HEK293 (cell line): ENCODE measurements at regions not wholly inside any gene's neighbourhood (a gene's known extent, or its start where the extent isn't known, plus 50 kb on each side); places are given as distances from the start of the nearest gene placed in this dataset.

Source experiments
- CTCF ChIA-PET: fragments of 350-600 bp; formaldehyde crosslinking; extraction: SDS; loops from one replicate; lab custom pipeline; 2021; ENCODE audit warnings: antibody characterized with exemption; lab: Yijun Ruan, JAX
- POLR2A ChIA-PET: fragments of 300-600 bp; formaldehyde crosslinking; extraction: SDS; loops from one replicate; lab custom pipeline; 2020; ENCODE audit warnings: antibody characterized with exemption, inconsistent platforms; lab: Yijun Ruan, JAX
- H3K27ac ChIP-seq: fragments of 200-500 bp; sonication (Bioruptor generic); 2 replicates; pipeline ENCODE4 v1.5.1; 2014; ENCODE audit warnings: low read depth, low read length, control low read depth, inconsistent platforms; ENCODE audit errors: extremely low read depth
- H3K36me3 ChIP-seq, 2 experiments: fragments of 200-500 bp in 1 of 2; sonication (Bioruptor generic) in 1 of 2; 1 replicate in 1 of 2; 2 replicates in 1 of 2; pipeline ENCODE4 v1.5.1; 2014 to 2017; ENCODE audit warnings: inconsistent platforms in 2 of 2, low read length in 2 of 2; ENCODE audit not compliant: control insufficient read depth in 2 of 2, insufficient read depth in 1 of 2
- H3K4me1 ChIP-seq: fragments of 200-500 bp; sonication (Bioruptor generic); 2 replicates; pipeline ENCODE4 v1.5.1; 2014; ENCODE audit warnings: mild to moderate bottlenecking, low read length, inconsistent platforms; ENCODE audit not compliant: control insufficient read depth, insufficient read depth
- H3K4me3 ChIP-seq: 2 replicates; pipeline ENCODE4 v1.5.1; 2011; ENCODE audit warnings: low read depth, mild to moderate bottlenecking, control low read depth, low read length, moderate library complexity
- H3K9me3 ChIP-seq: fragments of 200-500 bp; sonication (Bioruptor generic); 2 replicates; pipeline ENCODE4 v1.5.1; 2014; ENCODE audit warnings: low read depth, low read length, inconsistent platforms; ENCODE audit not compliant: control insufficient read depth, insufficient read depth
- ATF2 ChIP-seq: fragments of 450-650 bp; formaldehyde crosslinking; IDR thresholded peaks from 2 replicates; pipeline ENCODE4 v1.5.1; 2016; ENCODE audit warnings: missing biosample characterization, missing genetic modification characterization, low read depth
- GFI1B ChIP-seq: fragments of 450-650 bp; formaldehyde crosslinking; IDR thresholded peaks from 2 replicates; pipeline ENCODE4 v1.5.1; 2016; ENCODE audit warnings: missing biosample characterization, missing genetic modification characterization
- KLF8 ChIP-seq: fragments of 450-650 bp; formaldehyde crosslinking; IDR thresholded peaks from 2 replicates; pipeline ENCODE4 v1.5.1; 2016; ENCODE audit warnings: missing biosample characterization, missing genetic modification characterization
- PRDM2 ChIP-seq: fragments of 450-650 bp; formaldehyde crosslinking; IDR thresholded peaks from 2 replicates; pipeline ENCODE4 v1.5.1; 2016; ENCODE audit warnings: missing biosample characterization, missing genetic modification characterization, borderline replicate concordance
- REPIN1 ChIP-seq: fragments of 450-650 bp; formaldehyde crosslinking; IDR thresholded peaks from 2 replicates; pipeline ENCODE4 v1.5.1; 2017; ENCODE audit warnings: missing biosample characterization, missing genetic modification characterization, low read depth
- SETDB1 ChIP-seq: IDR thresholded peaks from one replicate; pipeline ENCODE4 v1.6.1; 2017; ENCODE audit warnings: mild to moderate bottlenecking, low read length, moderate library complexity, mixed read lengths; ENCODE audit not compliant: insufficient read length
- SP2 ChIP-seq: fragments of 450-650 bp; formaldehyde crosslinking; IDR thresholded peaks from 2 replicates; pipeline ENCODE4 v1.5.1; 2016; ENCODE audit warnings: missing biosample characterization, missing genetic modification characterization
- TSHZ1 ChIP-seq: fragments of 450-650 bp; formaldehyde crosslinking; IDR thresholded peaks from 2 replicates; pipeline ENCODE4 v1.5.1; 2016; ENCODE audit warnings: missing biosample characterization, missing genetic modification characterization, borderline replicate concordance
- ZEB2 ChIP-seq: fragments of 450-650 bp; formaldehyde crosslinking; IDR thresholded peaks from 2 replicates; pipeline ENCODE4 v1.5.1; 2016; ENCODE audit warnings: missing biosample characterization, missing genetic modification characterization
- ZNF146 ChIP-seq: fragments of 450-650 bp; formaldehyde crosslinking; IDR thresholded peaks from 2 replicates; pipeline ENCODE4 v1.5.1; 2016; ENCODE audit warnings: missing biosample characterization, missing genetic modification characterization
- ZNF18 ChIP-seq: fragments of 450-650 bp; formaldehyde crosslinking; IDR thresholded peaks from 2 replicates; pipeline ENCODE4 v1.5.1; 2016; ENCODE audit warnings: missing biosample characterization, missing genetic modification characterization
- ZNF292 ChIP-seq: fragments of 450-650 bp; formaldehyde crosslinking; IDR thresholded peaks from 2 replicates; pipeline ENCODE4 v1.5.1; 2016; ENCODE audit warnings: low read depth, missing biosample characterization, missing genetic modification characterization, borderline replicate concordance
- ZNF341 ChIP-seq: fragments of 450-650 bp; formaldehyde crosslinking; IDR thresholded peaks from 2 replicates; pipeline ENCODE4; 2016; ENCODE audit warnings: low read depth, missing biosample characterization, missing genetic modification characterization
- ZNF404 ChIP-seq: fragments of 450-650 bp; formaldehyde crosslinking; IDR thresholded peaks from 2 replicates; pipeline ENCODE4 v1.5.1; 2017; ENCODE audit warnings: missing biosample characterization, missing genetic modification characterization
- ZNF426 ChIP-seq: fragments of 450-650 bp; formaldehyde crosslinking; IDR thresholded peaks from 2 replicates; pipeline ENCODE4 v1.5.1; 2017; ENCODE audit warnings: missing biosample characterization, missing genetic modification characterization, mild to moderate bottlenecking, inconsistent platforms, moderate library complexity
- ZNF544 ChIP-seq: fragments of 450-650 bp; formaldehyde crosslinking; IDR thresholded peaks from 2 replicates; pipeline ENCODE4 v1.5.0; 2017; ENCODE audit warnings: missing biosample characterization, missing genetic modification characterization
- ZNF621 ChIP-seq: fragments of 450-650 bp; formaldehyde crosslinking; IDR thresholded peaks from 2 replicates; pipeline ENCODE4 v1.5.1; 2017; ENCODE audit warnings: missing biosample characterization, missing genetic modification characterization

GRCh38 chr5:164217464-164217863, 712.0 kb downstream of the MAT2B start (continued):
- TF ChIP-seq PRDM2 (tag by site-specific recombination) = no peak
- TF ChIP-seq TSHZ1 (tag by site-specific recombination) = no peak
- no peak for TF ChIP-seq SETDB1
- no peak for TF ChIP-seq ZNF341 (tag by site-specific recombination)
- no peak for TF ChIP-seq ZNF146 (tag by site-specific recombination)
- no peak for TF ChIP-seq ZNF292 (tag by site-specific recombination)
- no peak for TF ChIP-seq ATF2 (tag by site-specific recombination)

GRCh38 chr5:164220522-164220921, 715.1 kb downstream of the MAT2B start:
- Histone ChIP-seq H3K36me3 (no peaks in the 10 kb centered on the region), H3K27ac (no peak overlapping the region), H3K4me3 (no peak overlapping the region), H3K4me1 (no peaks in the 10 kb centered on the region), H3K9me3 (no peaks in the 10 kb centered on the region)
- no peak for TF ChIP-seq GFI1B (tag by site-specific recombination)
- no peak for TF ChIP-seq ZNF621 (tag by site-specific recombination)
- TF ChIP-seq REPIN1 (tag by site-specific recombination) = no peak
- TF ChIP-seq ZNF426 (tag by site-specific recombination) = no peak
- no peak for TF ChIP-seq ZNF18 (tag by site-specific recombination)
- no peak for TF ChIP-seq ZEB2 (tag by site-specific recombination)
- TF ChIP-seq SP2 = no peak
- TF ChIP-seq KLF8 (tag by site-specific recombination) = no peak
- no peak for TF ChIP-seq ZNF404
- no peak for TF ChIP-seq ZNF544 (tag by site-specific recombination)
- ChIA-PET POLR2A (interaction anchor here (0.5 kb wide), 1 partner anchor 10 kb away, joined by 3 read pairs; no protein-coding TSS in a partner anchor), CTCF (no interaction called here)
